B cell (primary cell): ENCODE measurements at regions not wholly inside any gene's neighbourhood (a gene's known extent, or its start where the extent isn't known, plus 50 kb on each side); places are given as distances from the start of the nearest gene placed in this dataset.

Source experiments
- ATAC-seq: fragments of 200-7000 bp; cut with Tn5 transposase; one replicate; pipeline ENCODE4 v1.10.0; 2021; ENCODE audit warnings: low read depth, mild to moderate bottlenecking, moderate number of reproducible peaks, moderate library complexity
- CTCF ChIA-PET: fragments of 350-600 bp; sonication (Branson Sonifier 250); formaldehyde crosslinking; loops from one replicate; lab custom pipeline; 2021; ENCODE audit warnings: antibody characterized with exemption, inconsistent platforms; lab: Charles Lee
- POLR2A ChIA-PET: fragments of 350-600 bp; sonication (Branson Sonifier 250); formaldehyde crosslinking; loops from one replicate; lab custom pipeline; 2021; ENCODE audit warnings: antibody characterized with exemption; lab: Charles Lee
- DNase-seq: peaks from one replicate; pipeline ENCODE4 v3.0.0; 2013
- H2AFZ ChIP-seq: 2 replicates; pipeline ENCODE4 v1.6.1; 2012; ENCODE audit warnings: mild to moderate bottlenecking, low read depth, low read length; ENCODE audit not compliant: insufficient read depth, poor library complexity, severe bottlenecking
- H3K27ac ChIP-seq, 2 donors: 1 replicate in 1 of 2; 2 replicates in 1 of 2; pipeline ENCODE4 v1.5.1; 2012 to 2013; ENCODE audit warnings: low read length in 2 of 2, mild to moderate bottlenecking in 2 of 2, moderate library complexity in 1 of 2
- H3K27me3 ChIP-seq, 4 experiments: fragments of 200-600 bp in 1 of 4; sonication (generic) in 1 of 4; replicated peaks in 1 of 4; 1 replicate in 2 of 4; 2 replicates in 2 of 4; pipeline versions ENCODE4 v1.6.1 to v1.7.0; 2013 to 2016; ENCODE audit warnings: low read length in 3 of 4, mild to moderate bottlenecking in 2 of 4, mixed read lengths in 1 of 4, moderate library complexity in 1 of 4; ENCODE audit not compliant: insufficient read depth in 4 of 4, control insufficient read depth in 3 of 4; ENCODE audit errors: control extremely low read depth in 1 of 4
- H3K36me3 ChIP-seq, 2 experiments: replicated peaks in 1 of 2; 1 replicate in 1 of 2; 2 replicates in 1 of 2; pipeline versions ENCODE4 v1.6.1 to v1.7.1; 2013; ENCODE audit warnings: low read length in 1 of 2; ENCODE audit not compliant: insufficient read depth in 2 of 2, control insufficient read depth in 1 of 2; ENCODE audit errors: control extremely low read depth in 1 of 2, extremely low read depth in 1 of 2
- H3K4me1 ChIP-seq, 2 donors: fragments of 200-600 bp in 1 of 2; sonication (generic) in 1 of 2; 1 replicate in 1 of 2; 2 replicates in 1 of 2; pipeline versions ENCODE4 v1.5.1 to v1.6.1; 2013 to 2017; ENCODE audit warnings: low read length in 2 of 2; ENCODE audit not compliant: control insufficient read depth in 2 of 2, insufficient read depth in 2 of 2
- H3K4me2 ChIP-seq: replicated peaks from 2 replicates; pipeline ENCODE3; 2012; ENCODE audit warnings: mild to moderate bottlenecking, low read depth, low read length; ENCODE audit not compliant: poor library complexity, severe bottlenecking
- H3K4me3 ChIP-seq, 5 experiments: fragments of 200-600 bp in 1 of 5; sonication (generic) in 1 of 5; 1 replicate in 3 of 5; 2 replicates in 2 of 5; pipeline versions ENCODE4 v1.5.1 to v1.7.0; 2011 to 2016; ENCODE audit warnings: low read length in 4 of 5, mild to moderate bottlenecking in 4 of 5, low read depth in 2 of 5, control low read depth in 1 of 5, moderate library complexity in 1 of 5; ENCODE audit not compliant: insufficient read depth in 1 of 5; ENCODE audit errors: control extremely low read depth in 1 of 5, extremely low read depth in 1 of 5
- H3K79me2 ChIP-seq: fragments of 200-600 bp; sonication (generic); one replicate; pipeline ENCODE4 v1.6.0; 2016; ENCODE audit warnings: low read length; ENCODE audit not compliant: control insufficient read depth, insufficient read depth
- H3K9ac ChIP-seq: fragments of 200-600 bp; sonication (generic); 2 replicates; pipeline ENCODE4 v1.6.1; 2017; ENCODE audit warnings: mild to moderate bottlenecking, low read length, moderate library complexity
- H3K9me3 ChIP-seq, 3 donors: one replicate each; pipeline versions ENCODE4 v1.6.1 to v1.7.1; 2013; ENCODE audit warnings: low read length in 2 of 3; ENCODE audit not compliant: control insufficient read depth in 2 of 3, insufficient read depth in 1 of 3; ENCODE audit errors: control extremely low read depth in 1 of 3
- H4K20me1 ChIP-seq: 2 replicates; pipeline ENCODE4 v1.6.0; 2012; ENCODE audit warnings: mild to moderate bottlenecking, low read length; ENCODE audit not compliant: insufficient read depth, control insufficient read depth, poor library complexity, severe bottlenecking
- H3K27ac Mint-ChIP-seq: one replicate; pipeline ENCODE4 v1.8.0; 2021; ENCODE audit warnings: mixed read lengths
- H3K27me3 Mint-ChIP-seq: one replicate; pipeline ENCODE4 v1.8.0; 2021; ENCODE audit warnings: mixed read lengths
- H3K4me1 Mint-ChIP-seq: one replicate; pipeline ENCODE4 v1.8.0; 2021; ENCODE audit warnings: mixed read lengths
- H3K4me3 Mint-ChIP-seq: one replicate; pipeline ENCODE4 v1.8.0; 2021; ENCODE audit warnings: mixed read lengths
- H3K9me3 Mint-ChIP-seq: one replicate; pipeline ENCODE4 v1.8.0; 2022; ENCODE audit warnings: mixed read lengths; ENCODE audit not compliant: insufficient read depth
- EZH2 ChIP-seq: IDR thresholded peaks from 2 replicates; pipeline ENCODE4 v1.6.1; 2012; ENCODE audit warnings: borderline replicate concordance, low read depth, mild to moderate bottlenecking, moderate library complexity, low read length; ENCODE audit not compliant: insufficient read depth, poor library complexity, severe bottlenecking
- WGBS: methylation state at CpG from one replicate; pipeline ENCODE4 v1.1.5; 2013; ENCODE audit warnings: missing lambda C conversion rate; ENCODE audit not compliant: insufficient coverage; 5-methylcytosine and 5-hydroxymethylcytosine counted together
- intact Hi-C: fragments of 100-400 bp; cut with micrococcal nuclease; formaldehyde crosslinking; loops from one replicate; pipeline ENCODE4 v1.10.0; 2022
- TF ChIP-seq, protein P1 (sequence below): fragments of 200-600 bp; IDR thresholded peaks from one replicate; pipeline ENCODE4 v1.8.0; 2022; ENCODE audit warnings: antibody characterized with exemption, mild to moderate bottlenecking

DNA sequence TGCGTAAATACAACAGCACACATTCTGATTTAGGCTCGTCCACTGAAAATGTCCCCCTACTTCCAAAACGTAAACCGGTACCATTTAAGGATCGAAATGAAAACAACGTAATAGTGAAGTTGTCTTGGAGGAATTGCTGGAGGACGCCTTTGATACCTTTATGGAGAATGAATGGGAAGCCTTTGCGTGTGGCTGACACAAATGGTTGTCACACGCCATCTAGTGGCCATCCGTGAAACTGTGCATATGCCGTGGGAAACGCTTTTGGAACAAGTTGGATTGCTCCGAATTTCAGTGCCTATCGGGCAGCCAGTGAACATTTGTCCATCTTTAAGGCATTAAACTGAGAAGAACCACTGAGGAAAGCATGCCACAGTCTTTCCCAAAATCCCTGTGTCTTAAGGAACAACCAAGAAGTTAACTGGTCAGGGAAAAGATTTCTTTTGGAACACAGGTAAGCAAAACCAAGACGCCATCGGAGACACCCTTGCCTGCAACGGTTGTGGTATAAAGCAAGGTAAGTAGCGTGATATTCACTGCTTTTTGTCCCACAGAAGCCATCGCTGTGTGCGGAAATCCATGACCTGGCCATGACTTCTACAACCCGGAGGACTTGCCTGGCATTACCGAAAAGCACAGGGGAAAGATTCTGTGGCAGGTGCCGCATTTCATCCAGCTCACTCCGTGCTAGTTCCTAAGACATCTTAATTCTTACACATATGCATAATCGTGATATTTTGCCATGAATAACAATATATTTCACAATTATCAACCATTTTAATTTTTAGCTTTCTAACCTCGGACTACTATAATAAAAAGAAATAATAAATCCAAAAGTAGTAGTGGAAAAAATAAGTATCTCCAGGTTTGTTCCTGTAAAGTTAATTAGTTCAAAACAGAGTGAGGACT lies 100.6 kb downstream of the FAM204A start:
- Histone ChIP-seq H3K27me3 (peaks cover 0 to 25% (median 12%) of the 10 kb centered on the region in 4 experiments), H3K9me3 (no peaks in the 10 kb centered on the region), H3K4me2 (no peak overlapping the region), H3K4me3 (no peak overlapping the region), H3K4me1 (no peaks in the 10 kb centered on the region), H3K27ac (no peak overlapping the region), H2AFZ (no peak overlapping the region), H4K20me1 (no peaks in the 10 kb centered on the region), H3K79me2 (no peaks in the 10 kb centered on the region), H3K36me3 (no peaks in the 10 kb centered on the region), H3K9ac (no peak overlapping the region)
- ATAC-seq, result no peak
- WGBS, result 30% methylated on average over 20 of the region's 26 CpGs
- Mint-ChIP-seq H3K27me3 (peaks cover 48% of the 10 kb centered on the region), H3K9me3 (no peaks in the 10 kb centered on the region), H3K27ac (no peak overlapping the region), H3K4me3 (no peak overlapping the region), H3K4me1 (no peaks in the 10 kb centered on the region)
- CTCF ChIA-PET, result interaction anchor here (0.5 to 8.6 kb wide), 18 partner anchors 7 to 1143 kb away, joined by 3 to 137 read pairs (median 3); no protein-coding TSS in a partner anchor
- POLR2A ChIA-PET, result no interaction called here
- peak; percentile 67 for DNase-seq
- intact Hi-C loops, result loop anchor here (5.0 kb wide), 1 partner anchor 799 kb away; no protein-coding TSS in a partner anchor
- no peak for TF ChIP-seq EZH2
- TF ChIP-seq, protein P1, sequence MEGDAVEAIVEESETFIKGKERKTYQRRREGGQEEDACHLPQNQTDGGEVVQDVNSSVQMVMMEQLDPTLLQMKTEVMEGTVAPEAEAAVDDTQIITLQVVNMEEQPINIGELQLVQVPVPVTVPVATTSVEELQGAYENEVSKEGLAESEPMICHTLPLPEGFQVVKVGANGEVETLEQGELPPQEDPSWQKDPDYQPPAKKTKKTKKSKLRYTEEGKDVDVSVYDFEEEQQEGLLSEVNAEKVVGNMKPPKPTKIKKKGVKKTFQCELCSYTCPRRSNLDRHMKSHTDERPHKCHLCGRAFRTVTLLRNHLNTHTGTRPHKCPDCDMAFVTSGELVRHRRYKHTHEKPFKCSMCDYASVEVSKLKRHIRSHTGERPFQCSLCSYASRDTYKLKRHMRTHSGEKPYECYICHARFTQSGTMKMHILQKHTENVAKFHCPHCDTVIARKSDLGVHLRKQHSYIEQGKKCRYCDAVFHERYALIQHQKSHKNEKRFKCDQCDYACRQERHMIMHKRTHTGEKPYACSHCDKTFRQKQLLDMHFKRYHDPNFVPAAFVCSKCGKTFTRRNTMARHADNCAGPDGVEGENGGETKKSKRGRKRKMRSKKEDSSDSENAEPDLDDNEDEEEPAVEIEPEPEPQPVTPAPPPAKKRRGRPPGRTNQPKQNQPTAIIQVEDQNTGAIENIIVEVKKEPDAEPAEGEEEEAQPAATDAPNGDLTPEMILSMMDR, result peak; percentile 99

DNA sequence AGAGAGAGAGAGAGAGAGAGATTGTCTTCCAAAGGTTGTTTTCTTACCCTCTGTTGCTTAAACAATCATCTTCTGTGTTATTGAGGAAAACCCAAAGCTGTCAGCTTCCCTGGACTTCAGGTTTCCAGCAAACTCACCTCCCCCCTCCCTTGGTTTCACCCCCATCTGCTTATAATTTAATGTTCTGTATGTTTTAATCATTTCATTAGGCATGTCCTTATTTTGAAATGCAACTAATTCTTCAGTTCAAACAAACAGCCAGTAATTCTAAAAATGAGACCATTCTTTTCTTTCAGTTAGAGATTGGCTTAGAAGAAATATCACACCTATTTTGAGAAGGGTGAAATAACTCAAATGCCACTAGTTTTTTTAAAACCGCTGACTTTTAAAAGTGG lies 102.9 kb downstream of the FAM204A start:
- ATAC-seq (no peak), DNase-seq (no peak)
- Mint-ChIP-seq H3K27me3 (peaks cover 29% of the 10 kb centered on the region), H3K4me1 (no peaks in the 10 kb centered on the region), H3K27ac (no peak overlapping the region), H3K9me3 (no peaks in the 10 kb centered on the region), H3K4me3 (no peak overlapping the region)
- ChIA-PET POLR2A (interaction anchor here (0.6 kb wide), 1 partner anchor 110 kb away, joined by 3 read pairs; no protein-coding TSS in a partner anchor), CTCF (interaction anchor here (1.0 to 8.6 kb wide), 4 partner anchors 19 to 1022 kb away, joined by 3 to 137 read pairs (median 23); no protein-coding TSS in a partner anchor)
- intact Hi-C loops, result no loop called here
- Histone ChIP-seq H3K9ac (no peak overlapping the region), H3K27me3 (peaks cover 0 to 9% (median 6%) of the 10 kb centered on the region in 4 experiments), H3K79me2 (no peaks in the 10 kb centered on the region), H3K4me3 (no peak overlapping the region), H3K36me3 (no peaks in the 10 kb centered on the region), H3K9me3 (no peaks in the 10 kb centered on the region), H3K27ac (no peak overlapping the region), H4K20me1 (no peaks in the 10 kb centered on the region), H2AFZ (no peak overlapping the region), H3K4me2 (no peak overlapping the region), H3K4me1 (no peaks in the 10 kb centered on the region)
- WGBS, result no CpG with 5 or more reads among the region's 1 CpG
- TF ChIP-seq, protein P1, result no peak
- no peak for TF ChIP-seq EZH2
